IPS DF 6.9 (cell line): ENCODE measurements at regions not wholly inside any gene's neighbourhood (a gene's known extent, or its start where the extent isn't known, plus 50 kb on each side); places are given as distances from the start of the nearest gene placed in this dataset.

ENCODE experiments used
- DNase-seq: peaks from one replicate; pipeline ENCODE4 v3.0.0-alpha.2; 2013; ENCODE audit warnings: low read depth, low spot score
- H3K27ac ChIP-seq: one replicate; pipeline ENCODE4 v1.5.1; 2013; ENCODE audit warnings: low read length, control low read depth
- H3K27me3 ChIP-seq: 2 replicates; pipeline ENCODE4 v1.6.1; 2013; ENCODE audit warnings: mild to moderate bottlenecking, low read length; ENCODE audit not compliant: control insufficient read depth, insufficient read depth
- H3K36me3 ChIP-seq: 2 replicates; pipeline ENCODE4 v1.6.1; 2013; ENCODE audit warnings: low read length; ENCODE audit not compliant: control insufficient read depth, insufficient read depth
- H3K4me1 ChIP-seq: 2 replicates; pipeline ENCODE4 v1.6.1; 2013; ENCODE audit warnings: low read length; ENCODE audit not compliant: control insufficient read depth, insufficient read depth
- H3K4me3 ChIP-seq: 2 replicates; pipeline ENCODE4 v1.5.1; 2013; ENCODE audit warnings: mild to moderate bottlenecking, low read length
- H3K9me3 ChIP-seq: 2 replicates; pipeline ENCODE4 v1.6.1; 2013; ENCODE audit warnings: low read length, inconsistent platforms; ENCODE audit not compliant: control insufficient read depth, insufficient read depth
- whole genome bisulfite sequencing: extraction: QIAGEN DNeasy Blood & Tissue Kit; methylation state at CpG from one replicate; pipeline ENCODE4 v1.1.7; 2013; ENCODE audit warnings: mixed read lengths, missing lambda C conversion rate; ENCODE audit not compliant: insufficient read length, insufficient coverage; 5-methylcytosine and 5-hydroxymethylcytosine counted together

DNA sequence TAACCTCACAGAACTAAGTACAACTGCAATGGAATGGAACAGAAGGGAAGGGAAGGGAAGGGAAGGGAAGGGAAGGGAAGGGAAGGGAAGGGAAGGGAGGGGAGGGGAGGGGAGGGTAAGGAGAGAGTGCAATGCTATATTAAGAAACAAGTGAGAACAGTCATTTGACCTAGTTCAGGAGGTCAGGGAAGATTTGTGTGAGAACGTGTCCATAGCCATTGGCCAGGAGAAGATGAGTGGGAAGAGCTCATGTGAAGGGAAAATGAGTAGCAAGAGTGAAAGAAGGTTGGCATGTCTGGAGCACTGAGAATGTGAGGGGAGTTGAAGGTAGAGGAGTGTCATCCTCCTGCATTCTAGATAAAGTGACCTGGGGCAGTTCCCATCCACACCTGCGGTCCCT, 481.6 kb downstream of the IRS1 start:
- H3K4me1 ChIP-seq, result no peaks in the 10 kb centered on the region
- no CpG with 5 or more reads among the region's 2 CpGs for WGBS

DNA sequence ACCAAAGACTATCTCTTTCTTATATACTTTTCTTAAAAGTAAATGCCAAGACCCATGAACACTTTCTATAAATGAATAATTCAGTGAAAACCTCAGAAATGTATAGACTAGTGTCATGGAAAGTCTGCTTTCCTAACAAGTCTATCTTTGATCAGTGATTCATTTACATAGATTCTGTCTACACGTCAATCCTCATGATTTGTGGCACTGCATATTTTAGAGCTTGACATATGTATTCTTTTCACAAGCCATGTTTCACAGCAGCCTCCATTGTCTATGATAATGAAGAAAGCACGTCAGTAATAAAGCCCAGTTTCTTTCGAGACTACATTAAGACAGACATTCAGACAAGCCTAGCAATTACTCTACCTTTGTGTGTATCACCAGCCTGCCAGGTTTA, 486.6 kb downstream of the IRS1 start:
- H3K36me3 ChIP-seq, result no peaks in the 10 kb centered on the region
- WGBS, result no CpG with 5 or more reads among the region's 3 CpGs
- no peaks in the 10 kb centered on the region for H3K27me3 ChIP-seq

More for the DNA sequence above, 481.6 kb downstream of the IRS1 start:
- no peak overlapping the region for H3K4me3 ChIP-seq
- no peak overlapping the region for H3K27ac ChIP-seq
- no peak for DNase-seq
- no peaks in the 10 kb centered on the region for H3K9me3 ChIP-seq
- no peaks in the 10 kb centered on the region; the same call in 1 of the 2 replicates for H3K27me3 ChIP-seq
- H3K36me3 ChIP-seq, result no peaks in the 10 kb centered on the region

DNA sequence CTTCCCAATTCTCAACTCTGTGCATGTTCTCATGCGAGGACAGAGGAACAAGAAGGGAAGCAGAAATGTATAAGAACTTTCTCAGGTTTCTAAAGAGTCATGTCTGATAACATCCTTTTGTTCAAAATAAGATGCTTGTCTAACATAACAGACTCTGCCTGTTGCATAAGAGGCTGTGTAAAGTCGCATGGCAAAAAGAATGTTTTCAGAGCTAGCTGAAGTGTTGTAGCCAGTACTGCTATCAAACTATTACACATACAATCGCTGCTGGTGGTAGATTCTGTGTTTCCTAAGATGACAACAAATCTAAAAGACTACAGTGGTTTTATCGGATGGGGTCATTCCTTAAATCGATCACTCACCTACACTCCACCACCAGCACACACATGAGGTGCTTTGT, 487.5 kb downstream of the IRS1 start:
- WGBS, result no CpG with 5 or more reads among the region's 5 CpGs
- Histone ChIP-seq H3K4me3 (no peak overlapping the region), H3K9me3 (no peaks in the 10 kb centered on the region), H3K36me3 (no peaks in the 10 kb centered on the region), H3K4me1 (no peaks in the 10 kb centered on the region), H3K27me3 (no peaks in the 10 kb centered on the region), H3K27ac (no peak overlapping the region)
- no peak for DNase-seq

More for the DNA sequence above, 486.6 kb downstream of the IRS1 start:
- Histone ChIP-seq H3K9me3 (no peaks in the 10 kb centered on the region), H3K4me1 (no peaks in the 10 kb centered on the region), H3K4me3 (no peak overlapping the region), H3K27ac (no peak overlapping the region)
- DNase-seq, result no peak

DNA sequence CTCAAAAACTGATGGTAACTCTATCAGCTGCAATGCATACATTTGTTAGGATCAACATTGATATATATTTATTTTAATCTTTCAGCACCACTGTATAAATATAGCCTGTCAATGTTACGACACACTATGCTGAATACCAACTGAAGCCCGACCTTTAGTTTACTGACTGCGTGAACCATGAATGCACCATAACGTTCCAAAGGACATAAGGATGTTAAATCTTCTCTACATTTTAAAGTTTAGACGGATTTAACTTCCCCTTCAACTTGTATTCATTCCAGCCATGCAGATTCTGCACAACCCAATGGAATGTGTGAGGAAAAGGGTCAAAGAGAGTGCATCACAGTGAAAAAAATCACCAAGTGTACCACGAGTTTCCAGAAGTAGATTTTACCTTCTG, 489.5 kb downstream of the IRS1 start:
- H3K27me3 ChIP-seq, result no peaks in the 10 kb centered on the region
- H3K4me1 ChIP-seq, result no peaks in the 10 kb centered on the region
- no peak overlapping the region for H3K27ac ChIP-seq
- H3K36me3 ChIP-seq, result no peaks in the 10 kb centered on the region
- H3K9me3 ChIP-seq, result no peaks in the 10 kb centered on the region
- no peak for DNase-seq
- H3K4me3 ChIP-seq, result no peak overlapping the region
- no CpG with 5 or more reads among the region's 6 CpGs for WGBS

DNA sequence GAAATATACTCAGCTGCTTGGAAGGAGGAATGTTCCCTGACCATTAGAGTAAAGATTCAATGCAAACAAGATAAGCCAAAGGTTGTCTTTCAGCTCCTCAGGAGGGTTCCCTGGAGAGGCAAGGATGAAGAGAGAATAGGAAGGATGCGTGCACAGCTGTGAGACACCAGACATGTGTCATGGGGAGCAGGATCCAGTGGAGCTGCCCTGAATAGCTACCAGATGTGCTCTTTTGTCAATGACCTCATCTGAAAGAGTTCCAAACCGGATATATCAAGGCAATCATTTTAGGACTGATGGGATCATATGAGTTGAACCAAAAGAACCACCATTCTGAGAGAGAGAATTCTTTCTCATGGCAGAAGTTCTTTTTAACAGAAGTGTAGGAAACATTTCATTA, 490.6 kb downstream of the IRS1 start:
- no CpG with 5 or more reads among the region's 2 CpGs for WGBS
- H3K27ac ChIP-seq, result no peak overlapping the region

DNA sequence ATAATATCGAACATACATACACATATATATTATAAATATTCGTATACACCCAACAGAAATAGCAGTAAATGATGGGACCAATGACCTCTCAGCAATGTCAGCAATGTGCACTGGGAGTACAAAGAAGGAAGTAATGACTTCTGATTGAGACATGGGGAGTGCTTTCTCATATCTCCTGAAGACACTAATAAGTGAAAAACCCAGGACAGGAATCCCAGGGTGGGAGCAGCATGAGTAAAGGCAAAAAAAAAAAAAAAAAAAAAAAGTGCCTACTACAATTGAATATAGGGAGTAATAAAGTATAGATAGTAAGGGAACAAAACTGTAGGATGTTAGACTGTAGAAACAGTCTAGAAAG, 491.3 kb downstream of the IRS1 start:
- Histone ChIP-seq H3K27ac (no peak overlapping the region), H3K36me3 (no peaks in the 10 kb centered on the region)

More for the DNA sequence above, 490.6 kb downstream of the IRS1 start:
- Histone ChIP-seq H3K36me3 (no peaks in the 10 kb centered on the region), H3K9me3 (no peaks in the 10 kb centered on the region), H3K4me1 (no peaks in the 10 kb centered on the region), H3K27me3 (no peaks in the 10 kb centered on the region), H3K4me3 (no peak overlapping the region)
- no peak for DNase-seq

DNA sequence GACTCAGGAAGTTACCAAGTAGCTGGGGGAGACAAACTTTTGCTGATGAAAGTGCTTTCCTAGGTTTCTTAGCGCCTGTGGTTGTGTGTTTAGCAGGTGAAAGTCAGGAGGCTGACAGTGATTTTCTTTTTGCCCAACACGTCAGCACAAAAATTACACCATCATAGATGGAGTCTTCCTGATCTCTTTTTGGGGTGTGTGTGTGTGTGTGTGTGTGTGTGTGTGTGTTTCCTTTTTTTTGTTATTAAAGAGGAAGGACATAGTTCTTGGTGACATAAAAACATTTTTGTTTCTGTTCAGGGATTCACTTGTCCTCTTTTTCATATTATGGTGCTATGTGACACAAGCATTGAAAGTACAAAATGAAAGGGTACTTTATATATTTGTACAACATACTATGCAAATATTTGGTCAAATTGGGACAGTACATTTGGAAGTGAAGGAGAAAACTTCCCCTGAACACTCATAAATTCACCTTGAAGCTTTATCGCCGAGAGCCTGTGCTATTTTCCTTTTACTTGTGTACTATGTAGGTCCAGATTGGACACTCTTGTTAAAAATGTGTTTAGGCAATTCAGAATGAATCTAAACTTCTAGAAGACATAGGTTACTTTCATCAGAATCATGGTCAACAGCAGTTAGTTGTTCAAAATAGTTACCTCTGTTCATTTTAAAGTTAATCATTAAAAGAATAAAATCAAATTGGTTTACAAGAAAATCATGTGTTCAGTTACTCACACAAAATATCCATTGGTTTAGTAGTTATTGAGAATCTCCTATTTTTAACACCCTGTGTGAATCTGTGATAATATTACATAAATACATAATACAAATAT, 491.9 kb downstream of the IRS1 start:
- H3K27ac ChIP-seq, result no peak overlapping the region

More for the DNA sequence above, 491.3 kb downstream of the IRS1 start:
- no peak for DNase-seq
- H3K9me3 ChIP-seq, result no peaks in the 10 kb centered on the region
- 100% methylated on average over 1 of the region's 2 CpGs for whole genome bisulfite sequencing
- H3K4me1 ChIP-seq, result no peaks in the 10 kb centered on the region
- H3K4me3 ChIP-seq, result no peak overlapping the region
- H3K27me3 ChIP-seq, result no peaks in the 10 kb centered on the region

DNA sequence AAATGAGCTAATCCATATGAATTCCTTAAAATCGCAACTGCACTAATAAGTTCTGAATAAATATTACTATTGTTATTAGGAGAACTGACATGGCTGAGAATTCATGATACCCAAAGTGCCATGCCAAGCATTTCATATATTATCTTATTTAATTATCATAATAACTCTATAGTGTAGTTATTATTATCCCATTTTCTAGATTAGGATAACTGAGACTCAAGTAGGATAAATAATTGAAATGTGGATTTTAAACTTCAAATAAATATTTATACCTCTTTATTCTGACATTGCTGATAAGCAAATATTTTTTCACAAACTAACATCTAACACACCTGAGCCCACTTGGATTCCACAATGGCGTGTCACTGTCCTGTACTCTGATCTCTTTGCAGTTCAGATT, 492.7 kb downstream of the IRS1 start:
- DNase-seq, result no peak
- Histone ChIP-seq H3K4me3 (no peak overlapping the region), H3K36me3 (no peaks in the 10 kb centered on the region), H3K4me1 (no peaks in the 10 kb centered on the region), H3K27ac (no peak overlapping the region), H3K9me3 (no peaks in the 10 kb centered on the region), H3K27me3 (no peaks in the 10 kb centered on the region)
- no CpG with 5 or more reads among the region's 2 CpGs for WGBS

More for the DNA sequence above, 491.9 kb downstream of the IRS1 start:
- Histone ChIP-seq H3K4me3 (no peak overlapping the region), H3K27me3 (no peaks in the 10 kb centered on the region), H3K9me3 (no peaks in the 10 kb centered on the region), H3K4me1 (no peaks in the 10 kb centered on the region), H3K36me3 (no peaks in the 10 kb centered on the region)
- DNase-seq, result no peak
- no CpG with 5 or more reads among the region's 4 CpGs for WGBS

DNA sequence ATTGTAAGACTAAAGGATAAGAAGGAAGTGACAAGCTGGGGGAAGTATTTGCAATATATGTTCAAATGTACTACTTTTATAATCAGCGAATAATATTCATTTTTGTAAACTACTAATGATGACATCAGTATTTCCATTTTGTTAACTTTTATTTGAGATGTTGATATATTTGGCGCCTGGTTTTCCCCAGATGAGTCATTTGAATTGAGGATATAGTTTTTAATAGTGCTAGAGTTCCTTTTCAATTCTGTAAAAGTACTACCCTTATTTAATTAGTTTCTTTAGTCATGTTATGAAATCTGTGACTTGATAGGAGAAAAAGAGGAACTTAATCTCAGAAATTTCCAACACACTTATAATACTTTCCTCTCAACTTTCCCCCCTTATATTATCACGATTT, 495.3 kb downstream of the IRS1 start:
- H3K36me3 ChIP-seq, result no peaks in the 10 kb centered on the region
- H3K27me3 ChIP-seq, result no peaks in the 10 kb centered on the region
- no peaks in the 10 kb centered on the region for H3K4me1 ChIP-seq
- no peak overlapping the region for H3K4me3 ChIP-seq
- 100% methylated on average over 1 of the region's 3 CpGs for WGBS
- no peak overlapping the region for H3K27ac ChIP-seq
- no peaks in the 10 kb centered on the region for H3K9me3 ChIP-seq
- DNase-seq, result no peak

DNA sequence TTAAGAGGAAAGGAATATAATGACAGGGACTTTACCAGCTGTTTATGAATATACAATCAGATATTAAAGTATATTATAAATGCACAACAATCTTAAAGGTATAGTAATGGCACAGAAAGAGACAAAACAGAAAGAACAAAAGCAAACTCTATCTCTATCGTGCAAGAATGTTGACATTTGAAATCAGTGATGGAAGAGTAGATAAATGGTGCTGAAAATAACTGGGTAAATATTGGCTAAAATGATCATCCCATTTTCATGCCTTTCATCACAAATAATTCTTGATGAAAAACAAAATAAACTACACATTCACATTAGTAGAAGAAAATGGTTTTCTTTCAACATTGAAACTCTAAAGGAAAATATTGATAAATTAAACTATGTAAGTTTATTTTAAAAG, 495.9 kb downstream of the IRS1 start:
- WGBS, result no CpG with 5 or more reads among the region's 1 CpG
- no peak for DNase-seq

More for the DNA sequence above, 495.9 kb downstream of the IRS1 start:
- no peak overlapping the region for H3K27ac ChIP-seq
- H3K9me3 ChIP-seq, result no peaks in the 10 kb centered on the region
- no peaks in the 10 kb centered on the region for H3K27me3 ChIP-seq
- H3K4me3 ChIP-seq, result no peak overlapping the region
- no peaks in the 10 kb centered on the region for H3K36me3 ChIP-seq
- no peaks in the 10 kb centered on the region for H3K4me1 ChIP-seq
